ENCODE measurements at regions not wholly inside any gene's neighbourhood (a gene's known extent, or its start where the extent isn't known, plus 50 kb on each side); places are given as distances from the start of the nearest gene placed in this dataset.

DNA sequence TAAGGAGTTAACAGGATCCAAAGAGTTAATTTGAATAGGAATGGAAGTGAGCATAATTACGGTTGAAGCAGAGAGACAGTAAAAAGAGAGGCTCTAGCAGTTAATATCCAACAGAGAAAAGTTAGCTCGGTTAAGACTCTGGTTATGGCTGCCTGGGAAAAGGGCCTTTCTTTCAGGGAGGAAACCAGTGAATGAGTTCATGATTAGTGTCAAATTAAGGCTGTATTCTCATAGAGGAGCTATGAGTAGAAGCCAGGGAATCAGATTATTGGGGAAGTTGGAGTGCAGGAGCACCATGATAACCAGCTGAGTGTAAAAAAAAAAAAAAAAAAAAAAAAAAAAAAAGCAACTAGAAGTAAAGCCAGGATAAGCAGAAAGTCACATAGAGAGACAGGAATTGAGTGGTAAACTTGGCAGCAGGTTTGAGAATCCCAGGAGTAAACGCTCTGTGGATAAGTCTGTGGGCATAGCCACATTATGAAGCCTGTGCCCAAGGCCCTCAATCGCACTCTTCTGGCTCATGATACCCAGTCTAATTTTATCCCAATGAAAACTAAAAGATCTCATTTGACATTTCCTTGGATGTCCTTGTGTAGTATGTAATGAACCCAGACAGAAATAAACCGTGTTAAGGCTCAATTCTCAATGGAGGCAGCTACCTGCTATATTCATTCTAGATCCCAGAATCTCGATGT lies 372.6 kb upstream of the MPDZ start:
- DNase-seq (ENCODE audit: low read depth, low spot score): no peak

DNA sequence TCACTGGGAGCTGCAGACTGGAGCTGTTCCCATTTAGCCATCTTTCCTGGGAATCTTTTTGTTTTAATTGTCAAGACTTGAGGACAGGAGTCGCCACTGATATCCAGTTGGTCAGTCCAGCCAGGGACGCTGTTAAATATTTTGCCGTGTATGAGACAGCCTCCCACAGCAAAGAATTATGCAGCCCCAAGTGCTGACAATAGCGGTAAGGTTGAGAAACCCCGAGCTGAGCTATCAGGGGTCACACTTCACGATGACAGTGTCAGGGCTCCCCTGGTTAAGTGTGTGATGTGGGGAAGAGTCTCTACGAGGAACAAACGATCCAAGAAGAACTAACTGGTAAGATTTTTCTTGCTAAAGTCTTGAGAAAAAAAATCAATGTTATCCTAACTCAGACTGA lies 372.0 kb upstream of the MPDZ start:
- DNase-seq (ENCODE audit: low read depth, low spot score): no peak

DNA sequence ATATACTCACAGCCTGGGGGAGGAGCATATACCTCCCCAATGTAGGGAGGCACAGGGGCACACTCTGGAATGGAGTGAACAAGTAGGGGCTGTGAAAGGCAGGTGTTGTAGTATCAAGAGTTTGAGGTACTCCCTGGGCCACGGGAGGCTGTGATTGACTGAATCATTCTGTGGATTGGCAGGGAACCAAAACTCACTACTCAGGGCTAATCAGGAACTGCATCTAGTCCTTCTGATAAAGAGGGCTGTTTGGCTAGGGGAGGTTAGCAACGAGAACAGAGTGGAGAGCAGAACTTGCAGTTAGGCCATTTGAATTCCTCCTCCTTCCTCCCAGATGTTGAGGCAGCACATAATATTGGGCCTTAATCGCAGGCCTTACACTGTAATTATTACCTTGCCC lies 369.2 kb upstream of the MPDZ start:
- no peak for DNase-seq (ENCODE audit: low read depth, low spot score)

DNA sequence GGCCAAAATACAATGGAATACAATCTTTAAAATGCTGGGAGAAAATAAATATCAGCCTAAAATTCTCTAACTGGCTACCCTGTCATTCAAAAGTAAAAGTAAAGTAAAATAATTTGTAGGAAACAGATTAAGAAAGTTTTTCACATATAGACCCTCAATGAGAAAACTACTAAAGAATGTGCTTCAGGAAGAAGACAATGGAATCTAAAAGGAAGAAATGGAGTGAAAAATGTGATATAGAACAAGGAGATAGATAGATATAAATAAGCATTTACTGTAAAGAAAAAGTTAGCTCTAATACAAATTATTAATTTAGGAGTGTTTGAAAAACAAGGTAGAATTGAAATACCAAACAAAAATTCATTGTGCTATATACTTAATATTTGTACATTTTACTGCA lies 368.6 kb upstream of the MPDZ start:
- no peak for DNase-seq (ENCODE audit: low read depth, low spot score)

DNA sequence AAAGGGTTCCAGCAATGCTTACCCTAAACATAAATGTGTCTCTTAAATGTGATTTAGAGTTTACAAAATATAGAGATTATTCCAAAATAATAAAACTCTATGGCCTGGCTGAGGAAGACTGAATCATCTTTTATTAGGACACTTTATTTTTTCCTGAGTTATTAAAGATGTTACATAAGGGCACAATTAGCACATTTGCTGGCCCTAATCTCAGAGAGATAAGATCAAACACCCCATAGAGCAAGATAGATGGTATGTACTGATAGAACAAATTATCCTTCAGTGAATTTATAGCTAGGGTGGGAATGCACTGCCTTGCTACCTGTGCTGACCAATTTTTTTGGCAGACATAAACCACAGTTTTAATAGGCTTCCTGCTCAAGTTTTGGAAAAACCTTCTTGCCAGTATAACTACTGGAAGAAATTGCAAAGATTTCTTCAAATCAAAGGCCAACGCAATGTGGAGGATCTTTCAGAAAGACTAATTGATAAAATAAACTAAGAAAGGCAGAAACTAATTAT lies 367.1 kb upstream of the MPDZ start:
- DNase-seq (ENCODE audit: low read depth, low spot score): no peak

DNA sequence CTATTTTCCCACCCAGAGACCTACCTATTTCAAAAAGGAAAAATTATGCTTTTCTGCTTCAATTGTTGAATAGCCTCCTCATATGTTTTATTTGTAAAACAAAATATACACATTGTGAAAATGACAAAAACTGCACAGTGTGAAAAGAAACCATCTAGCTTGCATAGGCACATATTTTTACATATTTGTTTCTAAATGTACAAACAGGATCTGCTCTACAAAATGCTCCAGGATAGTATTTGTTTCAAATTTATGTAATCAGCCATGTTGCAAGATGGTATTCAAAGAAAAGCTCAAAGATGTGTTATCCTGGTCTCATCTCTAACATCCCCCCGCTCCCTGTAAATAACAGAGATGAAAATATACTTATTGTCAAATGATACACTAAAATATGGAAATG lies 366.1 kb upstream of the MPDZ start:
- DNase-seq (ENCODE audit: low read depth, low spot score): no peak

DNA sequence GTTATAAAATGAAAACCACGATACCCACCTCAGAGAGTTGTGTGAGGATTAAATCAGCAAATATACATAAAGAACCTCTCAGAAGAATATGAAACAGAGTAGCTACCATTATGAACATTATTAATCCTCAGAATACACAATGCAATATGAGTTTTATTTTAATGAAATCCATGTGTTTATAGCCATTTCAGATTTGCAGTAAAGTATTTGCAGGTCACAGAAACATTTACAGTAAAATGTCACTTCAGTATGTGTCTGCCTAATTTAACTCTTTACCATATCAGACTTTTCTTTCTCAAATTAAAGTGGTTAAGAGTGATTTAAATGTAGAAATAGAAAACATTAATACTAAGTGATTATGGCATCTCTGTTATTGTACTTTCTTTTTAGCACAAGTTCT lies 365.2 kb upstream of the MPDZ start:
- no peak for DNase-seq (ENCODE audit: low read depth, low spot score)

DNA sequence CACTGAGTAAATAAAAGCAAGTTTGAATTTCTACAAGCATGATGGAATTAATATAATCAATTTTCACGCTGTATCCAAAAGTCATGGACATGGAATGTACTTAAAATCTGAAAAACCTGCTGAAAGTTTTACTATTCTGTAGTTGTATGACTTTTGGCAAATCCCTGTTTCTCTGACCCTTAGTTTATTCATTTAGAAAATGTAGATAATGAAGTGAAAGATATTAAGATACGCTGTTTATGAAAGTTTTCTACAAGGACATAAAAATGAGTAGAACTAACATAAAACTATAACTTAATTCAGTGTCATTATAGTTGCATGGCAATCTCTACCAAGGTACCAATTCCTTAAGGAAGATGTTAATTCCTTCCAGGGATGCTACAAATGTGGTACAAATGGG lies 363.2 kb upstream of the MPDZ start:
- no peak for DNase-seq (ENCODE audit: low read depth, low spot score)

DNA sequence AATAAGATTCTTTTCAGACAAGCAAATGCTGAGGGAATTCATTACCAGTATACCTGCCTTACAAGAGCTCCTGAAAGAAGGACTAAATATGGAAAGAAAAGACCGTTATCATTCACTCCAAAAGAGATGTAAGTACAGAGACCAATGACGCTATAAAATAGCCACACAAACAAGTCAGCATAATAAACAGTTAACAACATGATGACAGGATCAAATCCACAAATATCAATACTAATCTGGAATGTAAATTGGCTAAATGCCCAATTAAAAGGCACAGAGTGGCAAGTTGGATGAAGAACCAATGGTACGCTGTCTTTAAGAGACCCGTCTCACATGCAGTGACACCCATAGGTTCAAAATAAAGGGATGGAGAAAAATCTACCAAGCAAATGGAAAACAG lies 349.6 kb upstream of the MPDZ start:
- DNase-seq (ENCODE audit: low read depth, low spot score): no peak

DNA sequence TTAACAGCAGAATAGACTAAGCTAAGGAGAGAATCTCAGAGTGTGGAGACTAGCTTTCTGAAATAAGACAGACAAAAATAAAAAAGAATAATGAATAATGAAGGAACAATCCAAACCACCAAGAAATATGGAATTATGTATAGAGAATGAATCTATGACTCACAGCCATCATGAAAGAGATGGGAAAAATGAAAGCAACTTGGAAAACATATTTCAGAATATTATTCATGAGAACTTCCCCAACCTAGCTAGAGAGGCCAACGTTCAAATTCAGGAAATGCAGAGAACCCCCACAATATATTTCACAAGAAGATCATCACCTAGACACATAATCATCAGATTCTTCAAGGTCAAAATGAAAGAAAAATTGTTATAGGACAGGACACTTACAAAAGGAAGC lies 349.0 kb upstream of the MPDZ start:
- no peak for DNase-seq (ENCODE audit: low read depth, low spot score)

DNA sequence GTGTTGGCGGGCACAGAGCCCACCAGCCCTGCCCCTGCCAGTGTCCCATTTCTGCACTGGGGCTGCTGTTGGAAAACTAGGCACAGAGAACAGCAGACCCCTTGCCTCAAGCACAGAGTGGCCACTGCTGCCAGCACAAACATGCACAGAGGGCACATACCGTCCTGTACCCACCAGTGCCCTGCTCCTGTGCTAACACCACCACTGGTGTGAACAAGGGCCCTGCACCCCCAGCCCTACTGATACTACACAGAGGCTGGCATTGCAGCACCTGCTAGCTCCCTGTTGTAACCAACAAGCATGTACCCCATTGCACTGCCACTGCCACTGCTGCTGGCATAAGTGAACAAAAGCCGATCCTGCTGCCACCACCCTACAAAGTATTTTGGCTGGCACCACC lies 348.0 kb upstream of the MPDZ start:
- no peak for DNase-seq (ENCODE audit: low read depth, low spot score)

DNA sequence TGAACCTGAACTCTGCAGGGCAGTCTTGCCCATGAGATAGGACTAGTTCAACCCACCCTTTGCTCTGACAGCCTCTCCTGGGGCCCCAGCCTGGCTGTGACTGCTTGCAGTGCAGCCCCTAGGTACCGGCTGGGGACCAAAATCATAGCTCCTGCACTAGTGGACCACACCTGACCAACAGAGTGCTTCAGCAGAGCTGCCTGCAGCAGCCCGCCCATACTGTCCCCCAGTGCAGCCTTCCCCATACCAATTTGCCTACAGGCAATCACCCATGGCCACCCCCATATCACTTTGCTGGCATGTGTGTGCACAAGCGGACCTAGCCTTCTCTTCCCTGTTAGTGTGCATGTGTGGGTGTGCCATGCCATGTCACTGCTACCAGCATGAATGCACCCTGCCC lies 347.6 kb upstream of the MPDZ start:
- DNase-seq (ENCODE audit: low read depth, low spot score): no peak

DNA sequence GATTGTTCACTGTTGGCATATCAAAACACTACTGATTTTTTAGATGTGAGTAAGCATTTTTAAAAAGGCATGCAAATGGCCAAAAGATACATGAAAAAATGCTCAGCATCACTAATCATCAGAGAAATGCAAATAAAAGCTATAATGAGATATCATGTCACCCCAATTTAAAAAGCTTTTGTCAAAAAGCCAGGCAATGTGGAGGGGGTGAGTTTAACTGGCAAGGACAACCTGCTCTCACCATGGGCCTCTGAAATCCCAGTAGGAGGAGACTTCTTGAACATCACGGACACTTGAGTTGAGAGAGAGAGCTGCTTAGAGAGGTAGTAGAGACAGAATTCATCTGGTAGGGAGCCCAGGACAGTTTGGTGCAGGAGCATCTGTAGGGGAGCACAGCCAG lies 347.1 kb upstream of the MPDZ start:
- DNase-seq (ENCODE audit: low read depth, low spot score): no peak

DNA sequence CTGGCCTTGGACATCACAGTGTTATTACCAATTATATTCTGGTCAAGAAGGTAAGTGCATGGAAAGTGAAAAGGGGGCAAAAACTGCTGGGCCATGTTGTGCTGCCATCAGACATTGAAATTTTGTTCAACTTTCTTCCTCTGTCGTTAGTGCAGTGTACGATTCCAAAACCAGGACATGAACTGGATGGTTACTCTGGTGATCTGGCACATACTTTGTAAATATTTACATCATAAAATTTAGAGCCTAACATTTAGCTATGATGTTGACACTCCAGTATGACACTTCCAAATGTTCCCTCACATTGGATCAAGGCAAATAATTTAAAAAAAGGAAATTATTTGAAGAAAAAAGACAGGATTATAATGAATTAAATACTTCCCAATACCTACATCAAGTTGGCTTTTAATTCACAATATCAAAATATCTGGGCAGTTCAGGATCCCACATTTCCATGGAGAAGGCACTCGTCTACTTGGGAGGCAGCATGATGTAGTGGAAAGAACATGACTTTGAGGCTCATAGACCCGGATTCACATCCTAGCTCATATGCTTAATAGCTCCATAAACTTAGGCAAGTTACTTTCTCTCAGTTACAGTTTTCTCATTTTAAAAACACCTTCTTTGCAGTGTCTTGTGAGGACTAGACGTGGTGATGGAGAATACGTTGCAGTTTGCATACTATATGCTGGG lies 342.5 kb upstream of the MPDZ start:
- no peak for DNase-seq (ENCODE audit: low read depth, low spot score)

DNA sequence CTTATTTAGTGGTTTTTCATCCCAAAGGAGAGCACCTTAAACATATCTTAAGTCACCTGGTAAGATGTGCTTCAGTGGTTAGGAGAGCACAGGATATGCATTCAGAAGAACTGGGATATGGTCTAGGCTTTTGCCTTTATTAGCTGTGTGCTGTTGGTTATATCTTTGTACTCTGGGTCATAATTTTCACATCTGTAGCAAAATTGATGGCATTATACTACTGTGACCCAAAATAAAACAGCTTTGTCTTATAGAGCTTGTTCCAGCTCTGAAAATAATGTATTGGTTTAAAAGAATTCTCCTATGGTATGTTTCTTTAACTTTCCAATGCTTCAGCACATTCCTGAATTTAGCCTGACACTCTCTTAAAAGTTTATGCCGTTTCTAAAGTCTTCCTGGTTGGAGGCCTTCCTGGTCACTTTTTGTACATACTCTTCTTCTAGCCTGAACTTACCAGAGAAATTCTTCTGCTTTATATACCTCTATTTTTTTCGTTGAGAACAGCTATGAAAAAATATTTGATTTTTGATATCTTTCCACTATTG lies 337.1 kb upstream of the MPDZ start:
- DNase-seq (ENCODE audit: low read depth, low spot score): no peak

DNA sequence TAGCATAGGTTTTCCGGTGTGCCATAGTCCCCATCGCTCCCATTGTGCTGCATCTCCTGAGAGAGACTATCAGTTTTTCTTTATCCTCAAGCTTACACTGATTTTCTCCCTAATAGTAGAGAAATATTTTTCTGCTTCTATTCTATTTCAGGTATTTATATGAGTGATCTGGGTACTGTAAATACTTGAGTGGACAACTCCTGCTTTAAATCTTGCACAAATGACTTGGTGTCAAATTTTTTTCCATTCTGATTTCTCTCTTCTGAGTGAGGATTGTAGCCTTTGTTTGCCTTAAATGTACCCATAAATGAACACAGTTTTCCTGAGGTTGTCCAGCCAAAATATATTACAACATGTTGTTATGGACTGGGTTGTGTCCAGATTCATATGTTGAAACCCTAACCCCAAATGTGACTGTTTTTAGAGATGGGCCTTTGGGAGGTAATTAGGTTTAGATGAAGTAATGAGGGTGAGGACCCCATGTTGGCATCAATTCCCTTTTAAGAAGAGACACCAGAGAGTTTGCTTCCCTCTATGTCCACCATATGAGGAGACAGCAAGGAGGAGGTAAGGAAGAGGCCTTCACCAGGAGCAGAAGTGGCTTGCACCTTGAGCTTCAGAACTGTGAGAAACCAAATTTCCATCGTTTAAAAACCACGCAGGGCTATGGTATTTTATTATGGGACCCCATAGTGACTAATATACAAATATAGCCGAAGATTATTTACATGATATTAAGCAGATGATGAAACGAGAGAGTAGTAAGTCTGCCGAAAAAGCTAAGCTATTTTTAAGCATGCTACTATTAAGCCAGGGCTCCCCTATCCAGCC lies 336.4 kb upstream of the MPDZ start:
- DNase-seq (ENCODE audit: low read depth, low spot score): no peak

DNA sequence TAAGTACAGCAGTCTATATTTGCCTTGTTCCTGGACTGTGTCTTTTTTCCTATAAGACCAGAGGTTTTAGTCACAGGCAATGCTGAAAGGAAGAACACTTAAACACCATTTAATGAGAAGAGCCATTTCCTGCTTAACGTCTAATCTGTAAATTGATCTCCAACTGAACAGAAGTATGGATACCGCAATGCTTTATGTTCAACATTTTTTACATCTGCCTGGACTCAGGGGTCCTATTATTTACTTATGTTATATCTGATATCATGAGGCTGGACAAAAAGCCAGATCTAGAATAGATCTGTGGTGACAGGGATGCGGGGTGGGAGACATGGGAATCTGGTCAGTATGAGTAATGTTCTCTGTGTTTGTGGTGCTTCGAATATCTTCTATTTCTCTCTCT lies 334.6 kb upstream of the MPDZ start:
- DNase-seq (ENCODE audit: low read depth, low spot score): no peak

DNA sequence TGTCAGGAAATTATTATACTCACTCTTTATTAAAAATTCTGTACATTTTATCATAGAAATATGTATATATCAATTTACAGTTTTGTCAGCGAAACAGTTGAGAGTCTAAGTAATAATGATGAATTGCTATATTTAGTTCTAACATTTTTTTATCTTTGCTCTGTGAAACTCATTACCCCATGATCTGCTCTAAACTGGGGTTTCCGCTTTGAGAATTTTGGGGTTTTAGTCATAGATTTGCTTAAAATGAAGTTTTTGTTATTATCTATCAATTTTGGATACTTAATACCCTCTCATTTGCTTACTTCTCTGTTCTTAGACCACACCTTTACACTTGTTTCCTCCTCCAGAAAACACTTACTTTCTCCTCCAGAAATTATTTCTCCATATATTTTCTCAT lies 333.8 kb upstream of the MPDZ start:
- DNase-seq (ENCODE audit: low read depth, low spot score): no peak

DNA sequence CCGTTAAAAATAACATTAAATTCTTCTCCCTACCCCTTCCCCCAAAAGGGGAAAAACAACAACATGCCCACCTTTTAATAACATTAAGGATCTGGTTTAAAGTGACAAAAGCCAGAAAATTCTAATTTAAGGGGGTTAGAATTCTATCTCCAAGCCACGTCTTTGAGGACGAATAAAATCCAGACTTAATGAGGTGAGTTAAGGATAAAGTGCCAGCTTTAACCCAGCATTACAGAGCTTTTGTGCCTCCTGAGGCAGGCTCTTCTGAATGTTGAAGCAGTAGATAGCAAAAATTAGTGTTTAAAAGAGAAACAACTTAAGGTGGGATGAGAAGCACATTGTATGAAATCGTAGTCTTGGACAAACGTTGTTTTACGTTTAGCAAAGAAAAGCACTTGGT lies 329.0 kb upstream of the MPDZ start:
- no peak for DNase-seq (ENCODE audit: low read depth, low spot score)

DNA sequence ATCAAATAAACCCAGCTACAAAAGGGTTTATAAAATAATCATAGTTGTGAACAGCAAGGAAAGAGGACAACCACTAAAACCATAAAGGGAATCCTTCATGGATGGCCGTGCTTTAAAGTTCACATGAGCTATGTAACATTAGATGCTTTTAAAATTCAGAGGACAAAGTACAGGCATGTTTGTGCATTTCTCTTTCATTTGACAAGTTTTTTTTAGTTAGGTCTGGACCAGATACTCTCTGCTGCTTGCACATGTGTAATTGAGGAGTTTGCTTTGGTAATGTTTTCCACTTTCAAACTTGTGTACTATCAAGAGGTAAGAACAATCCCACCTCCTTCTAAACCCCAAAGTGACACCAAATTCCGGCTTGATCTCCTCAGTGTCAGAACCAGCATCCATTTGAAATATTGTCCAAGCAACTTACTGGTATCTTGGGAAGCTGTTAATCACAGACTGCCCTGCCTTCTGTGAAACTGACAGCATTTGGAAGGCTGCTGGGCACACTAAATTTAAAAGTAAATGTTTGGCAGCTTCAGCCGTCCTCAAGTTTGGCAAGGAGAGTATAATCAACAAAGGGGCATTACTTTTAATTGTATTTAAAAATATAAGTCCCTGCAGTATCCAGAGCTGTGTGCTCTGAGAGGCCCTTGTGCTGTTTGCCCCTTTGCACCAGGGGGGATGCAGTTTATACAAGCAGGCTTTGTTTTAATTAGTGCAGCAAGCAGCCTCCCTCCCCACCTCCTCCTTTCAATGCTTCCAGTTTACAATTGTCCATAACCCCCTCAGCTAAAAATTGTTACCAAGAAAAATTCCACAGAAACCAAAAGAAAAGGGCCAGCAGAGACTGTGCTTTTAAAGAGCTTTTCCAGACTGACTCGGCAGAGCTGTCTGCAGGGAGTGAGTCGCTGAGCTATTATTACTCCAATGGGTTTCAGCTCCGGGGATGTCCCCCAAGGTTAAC lies 328.3 kb upstream of the MPDZ start:
- DNase-seq (ENCODE audit: low read depth, low spot score): peak; percentile 17

DNA sequence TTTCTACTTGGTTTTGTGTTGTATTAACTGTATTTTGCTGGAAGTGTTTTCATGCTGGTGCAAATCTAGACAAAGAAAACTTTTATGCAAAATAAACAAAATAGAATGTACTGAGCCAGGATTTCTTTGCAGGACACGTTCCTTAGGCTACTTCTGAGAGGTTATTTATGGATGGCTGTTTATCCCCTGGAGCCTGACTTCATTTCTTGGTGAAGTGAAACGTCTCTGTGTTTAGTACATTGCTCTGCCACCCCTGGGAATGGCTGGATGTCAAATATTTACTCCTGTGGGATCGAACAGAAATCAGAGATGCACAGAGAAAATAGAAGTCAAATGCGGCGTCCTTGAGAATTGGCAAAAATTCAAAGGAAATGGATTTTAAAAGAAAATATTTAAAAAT lies 327.1 kb upstream of the MPDZ start:
- no peak for DNase-seq (ENCODE audit: low read depth, low spot score)
